ENCODE measurements at regions not wholly inside any gene's neighbourhood (a gene's known extent, or its start where the extent isn't known, plus 50 kb on each side); places are given as distances from the start of the nearest gene placed in this dataset.
"Not testable (repeated sequence)": the region's sequence is repeated elsewhere in the genome, so short reads cannot be mapped to it uniquely, and the experiment has no call there.

DNA sequence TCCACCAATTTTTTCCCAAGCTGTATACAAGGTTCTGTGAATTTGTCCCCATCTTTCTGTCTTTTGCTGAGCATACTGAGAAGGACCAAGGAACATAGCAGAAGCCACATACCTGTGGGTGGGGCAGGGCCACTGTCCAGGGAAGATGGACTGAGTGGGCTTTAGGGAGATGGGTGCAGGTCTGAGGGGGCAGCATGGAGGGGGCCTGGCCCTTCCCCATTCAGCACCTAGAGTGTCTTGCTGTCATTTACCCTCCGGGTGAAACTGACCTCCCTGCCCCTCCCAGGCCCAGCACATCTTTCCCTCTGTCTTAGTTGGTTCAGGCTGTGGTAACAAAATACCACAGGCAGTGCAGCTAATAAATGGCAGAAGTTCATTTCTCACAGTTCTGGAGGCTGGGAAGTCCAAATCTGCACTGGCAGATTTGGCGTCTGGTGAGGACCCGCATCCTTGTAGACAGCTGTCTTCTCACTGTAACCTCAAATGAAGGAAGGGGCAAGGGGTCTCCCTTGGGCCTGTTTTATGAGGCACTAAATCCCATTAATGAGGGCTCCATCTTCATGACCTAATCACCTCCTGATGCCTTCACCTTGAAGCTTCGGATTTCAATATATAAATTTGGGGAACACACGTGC lies 180.0 kb upstream of the SMAD3 start:
- TF ChIP-seq, protein P1, sequence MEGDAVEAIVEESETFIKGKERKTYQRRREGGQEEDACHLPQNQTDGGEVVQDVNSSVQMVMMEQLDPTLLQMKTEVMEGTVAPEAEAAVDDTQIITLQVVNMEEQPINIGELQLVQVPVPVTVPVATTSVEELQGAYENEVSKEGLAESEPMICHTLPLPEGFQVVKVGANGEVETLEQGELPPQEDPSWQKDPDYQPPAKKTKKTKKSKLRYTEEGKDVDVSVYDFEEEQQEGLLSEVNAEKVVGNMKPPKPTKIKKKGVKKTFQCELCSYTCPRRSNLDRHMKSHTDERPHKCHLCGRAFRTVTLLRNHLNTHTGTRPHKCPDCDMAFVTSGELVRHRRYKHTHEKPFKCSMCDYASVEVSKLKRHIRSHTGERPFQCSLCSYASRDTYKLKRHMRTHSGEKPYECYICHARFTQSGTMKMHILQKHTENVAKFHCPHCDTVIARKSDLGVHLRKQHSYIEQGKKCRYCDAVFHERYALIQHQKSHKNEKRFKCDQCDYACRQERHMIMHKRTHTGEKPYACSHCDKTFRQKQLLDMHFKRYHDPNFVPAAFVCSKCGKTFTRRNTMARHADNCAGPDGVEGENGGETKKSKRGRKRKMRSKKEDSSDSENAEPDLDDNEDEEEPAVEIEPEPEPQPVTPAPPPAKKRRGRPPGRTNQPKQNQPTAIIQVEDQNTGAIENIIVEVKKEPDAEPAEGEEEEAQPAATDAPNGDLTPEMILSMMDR (IDR thresholded peaks at IDR 0.05; ENCODE audit: low read depth, low read length) = no peak
- no peak overlapping the region for H3K4me3 ChIP-seq (ENCODE audit: low read depth, low read length)

DNA sequence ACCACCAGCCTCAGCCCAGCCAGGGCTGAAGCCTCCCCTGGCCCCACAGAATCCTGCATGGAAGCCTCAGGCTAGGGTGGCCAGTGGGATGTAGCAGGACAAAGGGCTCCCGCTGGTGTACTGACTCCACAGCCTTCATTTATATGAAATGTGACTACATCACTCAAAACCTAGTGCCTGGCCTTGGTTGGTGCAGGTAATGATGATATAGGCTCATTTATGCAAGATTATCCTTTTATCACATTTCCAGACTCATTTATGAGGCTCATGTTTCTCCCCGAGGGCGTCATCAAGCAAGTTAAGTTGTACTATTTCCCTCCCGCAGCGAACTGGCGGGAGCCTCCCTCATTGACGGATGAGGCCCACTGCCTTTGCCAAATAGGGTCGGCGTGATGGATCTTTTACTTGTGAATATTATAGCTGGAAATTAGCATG lies 179.1 kb upstream of the SMAD3 start:
- TF ChIP-seq, protein P1 (IDR thresholded peaks at IDR 0.05; ENCODE audit: low read depth, low read length) = no peak

DNA sequence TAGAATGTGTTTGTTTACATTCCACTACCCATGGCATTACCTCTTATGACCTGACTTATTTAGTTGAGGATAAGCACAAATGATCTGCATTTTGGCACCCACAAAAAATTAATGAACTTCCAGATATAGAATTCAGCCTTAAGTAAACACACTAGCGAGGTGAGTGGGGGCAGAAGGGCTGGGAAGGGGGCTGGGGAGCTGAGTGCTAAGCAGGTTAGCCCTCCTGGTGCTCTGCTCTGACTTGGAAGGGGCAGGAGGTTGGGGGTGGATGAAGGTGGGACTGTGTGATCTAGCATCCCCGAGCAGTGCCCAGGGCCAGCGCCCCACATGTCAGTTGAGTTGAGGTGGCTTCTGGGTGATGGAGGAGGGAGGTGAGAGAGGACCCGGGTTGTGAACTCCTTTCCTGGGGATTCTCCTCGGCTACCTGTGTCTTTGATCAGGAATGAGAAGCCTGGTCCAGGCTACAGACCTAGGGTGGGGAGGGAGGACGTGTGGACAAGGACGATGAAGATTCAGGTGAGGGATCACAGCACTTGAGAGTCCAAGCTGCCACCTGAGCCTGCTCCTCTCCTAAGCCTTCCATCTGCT lies 178.6 kb upstream of the SMAD3 start:
- TF ChIP-seq, protein P1 (IDR thresholded peaks at IDR 0.05; ENCODE audit: low read depth, low read length) = no peak
- H3K4me3 ChIP-seq (ENCODE audit: low read depth, low read length) = no peak overlapping the region

More for the DNA sequence above, 179.1 kb upstream of the SMAD3 start:
- no peak overlapping the region for H3K4me3 ChIP-seq (ENCODE audit: low read depth, low read length)

DNA sequence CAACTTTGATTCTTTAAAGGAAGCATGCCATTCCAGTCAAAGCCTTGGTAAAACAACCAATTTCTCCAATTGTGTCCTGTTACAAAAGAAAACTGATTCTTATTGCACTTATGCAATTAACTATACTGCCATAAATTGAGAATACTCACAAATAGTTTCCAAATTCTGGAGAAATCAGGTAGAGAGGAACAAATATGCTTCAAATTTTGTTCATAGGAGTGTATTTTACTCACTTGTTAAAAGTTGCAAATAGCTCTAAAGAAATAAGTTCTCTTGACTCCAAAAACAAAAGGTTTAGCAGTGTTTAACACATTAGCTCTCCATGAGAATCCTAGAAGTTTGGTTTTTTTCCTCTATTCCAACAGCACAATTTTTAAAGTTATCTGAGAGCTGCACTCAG lies 176.1 kb upstream of the SMAD3 start:
- H3K4me3 ChIP-seq (ENCODE audit: low read depth, low read length) = not testable (repeated sequence)

DNA sequence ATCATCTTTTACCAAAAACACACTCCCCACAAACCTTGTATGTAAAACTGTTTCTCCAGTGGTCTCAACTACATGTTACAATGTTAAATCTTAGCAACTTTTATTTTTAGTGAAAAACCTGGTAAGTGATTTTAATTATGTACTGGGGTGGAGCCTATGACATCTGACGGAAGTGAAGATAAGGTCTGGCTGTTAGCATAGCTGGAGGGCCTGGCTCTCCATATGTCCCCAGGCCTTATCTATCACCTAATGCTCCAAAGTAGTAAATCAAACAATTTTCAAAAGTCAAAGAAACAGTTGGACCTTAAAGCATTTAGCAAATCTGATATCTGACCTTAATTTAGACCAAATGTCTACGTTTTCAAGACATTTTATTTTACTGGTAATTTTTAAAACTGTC lies 173.6 kb upstream of the SMAD3 start:
- H3K4me3 ChIP-seq (ENCODE audit: low read depth, low read length) = no peak overlapping the region
- TF ChIP-seq, protein P1 (IDR thresholded peaks at IDR 0.05; ENCODE audit: low read depth, low read length) = no peak

DNA sequence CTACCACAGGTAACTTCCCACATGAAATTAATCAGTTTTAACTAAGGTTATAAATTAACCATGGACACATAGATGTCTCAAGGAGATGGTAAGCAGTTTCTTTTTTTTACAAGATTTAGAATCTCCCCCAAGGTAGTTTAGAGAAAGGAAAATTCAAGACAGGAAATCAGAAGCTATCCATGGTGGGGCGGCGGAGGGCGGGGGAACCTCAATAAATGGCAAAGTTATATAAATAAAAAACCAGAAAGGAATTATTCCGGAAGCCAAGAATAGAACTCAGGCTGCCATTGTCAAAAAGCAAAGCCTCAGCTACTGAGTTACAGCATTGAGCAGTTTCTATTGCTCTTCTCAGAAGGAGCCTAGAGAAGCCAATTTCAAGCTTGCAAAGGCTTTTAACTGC lies 172.1 kb upstream of the SMAD3 start:
- TF ChIP-seq, protein P1 (IDR thresholded peaks at IDR 0.05; ENCODE audit: low read depth, low read length) = no peak
- H3K4me3 ChIP-seq (ENCODE audit: low read depth, low read length) = no peak overlapping the region

DNA sequence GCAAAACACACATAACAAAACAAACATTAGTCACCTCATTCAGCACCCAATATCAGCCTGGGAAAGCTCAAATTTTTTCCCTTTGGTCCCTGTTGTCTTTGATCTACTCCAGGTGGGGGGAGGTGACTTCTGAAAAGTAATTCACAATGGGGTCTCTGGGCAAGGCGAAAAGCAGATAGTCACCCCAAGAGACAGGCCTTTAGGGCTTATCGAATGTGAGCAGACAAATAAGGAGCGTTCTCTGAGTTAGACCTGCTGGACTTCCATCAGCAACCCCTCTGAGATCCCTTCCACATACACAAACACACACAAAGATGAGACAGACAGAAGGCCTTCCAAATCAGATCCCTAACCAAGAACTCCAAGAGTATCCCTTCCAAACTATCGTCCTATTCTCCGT lies 171.0 kb upstream of the SMAD3 start:
- TF ChIP-seq, protein P1 (IDR thresholded peaks at IDR 0.05; ENCODE audit: low read depth, low read length) = no peak
- H3K4me3 ChIP-seq (ENCODE audit: low read depth, low read length) = no peak overlapping the region

Measured in WI38 (cell line).